ENCODE measurements at regions not wholly inside any gene's neighbourhood (a gene's known extent, or its start where the extent isn't known, plus 50 kb on each side); places are given as distances from the start of the nearest gene placed in this dataset.
A peak's percentile ranks its signal among the peaks of the same experiment; 100 is the strongest.

DNA sequence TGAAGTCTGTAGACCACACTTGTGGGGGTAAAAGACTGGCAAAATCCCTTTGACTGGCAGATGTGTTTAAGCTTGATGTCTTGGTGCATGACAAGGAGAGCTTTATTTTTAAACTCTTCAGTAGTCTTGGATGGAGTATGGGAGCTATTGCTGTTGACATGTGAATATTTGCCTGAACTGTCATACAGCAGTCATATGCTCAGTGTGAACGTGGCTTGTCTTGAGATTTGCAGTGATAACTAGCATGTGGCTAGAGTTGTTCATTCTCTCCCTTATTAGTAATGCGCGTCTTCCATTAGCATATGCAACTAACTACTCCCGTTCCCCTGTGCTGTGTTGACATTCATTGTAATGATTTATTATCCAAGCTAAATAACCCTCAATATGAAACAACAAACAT is 523.6 kb upstream of the WWC1 start:
- DNase-seq: no peak

DNA sequence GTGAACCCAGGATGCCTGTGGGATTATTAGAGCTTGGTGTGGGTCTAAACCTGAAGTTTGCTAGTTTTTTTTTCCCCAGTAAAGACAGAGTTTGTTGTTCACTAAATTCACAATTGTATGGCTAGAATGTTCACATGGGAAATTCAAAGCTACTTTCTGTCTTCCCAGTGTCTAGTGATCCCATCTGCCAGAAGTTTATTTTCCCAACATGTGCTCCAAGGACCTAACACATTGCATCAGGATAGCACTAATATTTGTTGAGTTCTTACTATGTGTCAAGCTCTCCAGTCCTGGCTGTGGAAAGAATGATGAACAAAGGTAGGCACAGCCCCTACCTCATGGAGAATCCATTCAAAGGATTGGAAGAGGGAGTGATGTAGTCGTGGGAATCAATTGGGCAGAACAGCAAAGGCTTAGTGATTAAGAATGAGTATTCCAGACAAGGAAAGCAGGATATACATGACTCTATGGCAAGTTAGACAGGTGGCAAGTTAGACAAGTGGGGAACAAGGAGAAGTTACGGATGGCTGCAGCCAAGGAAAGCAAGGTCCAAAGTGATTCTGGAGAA is 521.5 kb upstream of the WWC1 start:
- DNase-seq: no peak

DNA sequence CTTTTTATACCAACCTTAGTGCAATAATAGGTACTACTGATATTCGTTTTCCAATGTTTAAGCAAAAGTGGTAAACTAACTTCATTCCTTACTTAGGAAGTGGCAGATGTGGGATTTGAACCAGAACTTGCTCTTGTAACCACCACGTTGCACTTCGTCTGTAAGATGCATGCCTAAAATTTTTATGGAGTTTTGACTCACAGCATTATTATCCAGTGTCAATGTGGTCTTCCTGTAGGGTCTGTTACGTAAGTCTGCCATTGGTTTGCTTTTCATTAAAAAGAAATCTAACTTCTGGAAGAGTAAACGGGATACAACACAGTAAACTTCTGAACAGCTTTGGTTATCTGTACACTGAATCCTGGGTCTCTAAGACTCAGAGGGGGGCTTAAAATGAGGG is 521.0 kb upstream of the WWC1 start:
- no peak for DNase-seq

DNA sequence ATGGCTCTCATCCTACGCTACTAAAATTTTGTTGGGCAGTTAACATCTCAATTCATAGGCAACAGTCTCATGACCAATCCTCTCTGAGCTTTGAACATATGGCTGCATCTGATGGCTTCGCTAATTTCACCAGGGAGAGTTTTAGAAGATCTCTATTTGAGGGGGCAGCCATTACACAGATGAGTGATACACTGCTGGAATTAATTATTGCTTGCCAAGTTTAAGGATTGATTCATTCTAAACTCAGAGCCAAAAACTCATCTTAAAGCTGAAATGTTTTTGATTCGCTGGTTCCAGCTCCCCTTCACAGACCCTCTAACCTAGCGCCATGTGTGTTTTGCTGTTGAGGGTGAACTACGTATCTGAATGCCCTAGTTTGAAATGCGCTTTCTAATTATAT is 519.9 kb upstream of the WWC1 start:
- DNase-seq: no peak

DNA sequence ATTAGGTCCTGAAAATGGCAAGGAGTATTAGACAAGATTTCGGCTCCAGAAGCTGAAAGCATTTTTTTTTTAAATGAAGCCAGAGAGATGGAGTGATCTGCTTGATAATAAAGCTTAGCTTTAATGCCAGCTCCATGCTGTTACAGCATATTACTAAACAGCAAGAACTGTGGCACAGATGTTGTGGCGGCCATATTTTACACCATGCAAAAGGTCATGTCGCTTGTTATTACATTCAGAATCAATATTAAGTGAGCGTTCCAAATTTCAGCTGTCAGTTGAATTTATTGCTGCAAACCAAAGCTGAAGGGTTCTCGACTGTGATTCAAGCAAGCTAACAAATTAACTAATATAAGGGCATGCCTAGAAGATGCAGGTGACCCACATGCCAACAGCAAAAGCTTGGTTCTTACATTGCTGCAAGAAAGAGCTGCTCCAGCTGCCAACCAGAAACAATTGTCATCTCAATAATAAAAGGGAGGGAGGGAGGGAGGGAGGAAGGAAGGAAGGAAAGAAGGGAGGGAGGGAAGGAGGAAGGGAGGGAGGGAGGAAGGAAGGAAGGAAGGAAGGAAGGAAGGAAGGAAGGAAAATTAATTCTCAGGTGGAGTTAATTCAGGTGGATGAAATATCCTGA is 517.7 kb upstream of the WWC1 start:
- no peak for DNase-seq

DNA sequence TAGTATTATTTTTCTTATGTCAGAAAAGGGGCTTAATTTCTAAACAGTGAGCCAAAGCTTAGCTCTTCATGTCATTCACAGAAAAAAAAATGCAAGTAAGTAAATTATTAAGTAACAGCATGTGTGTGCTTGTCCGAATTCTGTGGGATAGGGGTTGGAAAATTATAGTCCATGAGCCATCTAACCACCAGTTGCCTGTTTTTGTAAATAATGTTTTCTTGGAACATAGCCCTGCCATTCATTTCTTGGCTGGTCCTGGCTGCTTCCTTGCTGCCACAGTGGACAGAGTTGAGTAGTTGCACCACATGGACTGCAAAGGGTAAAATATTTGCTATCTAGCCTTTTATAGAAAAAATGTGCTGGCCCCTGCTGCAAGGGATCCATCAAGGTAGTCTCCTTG is 513.7 kb upstream of the WWC1 start:
- DNase-seq: no peak

DNA sequence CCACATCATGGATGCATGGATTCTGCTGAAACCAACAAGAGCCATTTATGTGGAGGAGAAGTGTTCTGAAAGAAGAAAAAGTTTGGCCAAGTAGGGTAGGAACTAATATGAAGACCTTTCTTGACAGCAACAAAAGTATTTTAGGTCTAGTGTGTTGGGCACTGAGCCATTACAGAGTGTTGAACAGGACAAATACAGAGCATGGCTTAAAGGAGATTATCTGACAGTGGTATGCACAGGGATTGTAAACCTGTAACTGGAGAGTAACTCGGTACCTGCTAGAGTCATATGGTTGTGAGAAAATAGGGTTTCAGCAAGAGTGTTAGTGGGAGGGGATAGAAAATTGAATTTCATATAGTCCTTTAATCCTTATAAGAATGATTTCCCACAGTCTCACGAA is 513.2 kb upstream of the WWC1 start:
- no peak for DNase-seq

DNA sequence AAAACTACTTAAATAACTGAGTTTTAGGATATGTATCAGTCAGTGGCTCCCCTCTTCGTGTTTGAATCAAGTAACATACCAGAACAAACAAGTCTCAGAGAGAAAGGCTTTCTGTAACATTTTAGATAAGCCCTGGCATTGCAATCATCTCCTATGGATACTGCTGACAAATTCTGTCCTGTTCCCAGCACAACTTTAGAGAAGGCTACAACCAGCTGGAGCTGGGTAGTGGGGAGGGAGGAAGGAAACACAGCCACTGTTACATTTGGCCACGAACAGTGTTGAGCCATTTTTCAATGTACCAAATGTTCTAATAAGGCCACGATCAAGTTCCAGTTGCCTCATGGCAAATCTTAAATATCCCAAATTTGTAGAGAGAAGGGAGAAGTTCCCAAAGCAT is 511.8 kb upstream of the WWC1 start:
- no peak for DNase-seq

DNA sequence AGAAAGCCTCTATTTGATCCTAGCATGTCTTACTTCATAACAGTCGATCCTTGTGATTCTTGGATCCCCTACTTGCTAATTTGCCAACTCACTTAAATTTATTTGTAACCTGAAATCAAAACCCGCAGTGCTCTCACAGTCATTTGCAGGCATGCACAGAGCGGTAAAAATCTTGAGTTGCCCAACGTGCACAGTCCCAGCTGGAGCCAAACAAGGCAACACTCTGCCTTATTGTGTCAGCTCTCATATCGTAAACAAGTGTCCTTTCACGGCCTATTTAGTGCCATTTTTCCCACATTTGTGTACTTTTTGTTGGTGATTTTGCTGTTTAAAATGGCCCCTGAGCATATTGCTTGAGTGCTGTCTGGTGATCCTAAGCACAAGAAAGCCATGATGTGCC is 511.3 kb upstream of the WWC1 start:
- no peak for DNase-seq

DNA sequence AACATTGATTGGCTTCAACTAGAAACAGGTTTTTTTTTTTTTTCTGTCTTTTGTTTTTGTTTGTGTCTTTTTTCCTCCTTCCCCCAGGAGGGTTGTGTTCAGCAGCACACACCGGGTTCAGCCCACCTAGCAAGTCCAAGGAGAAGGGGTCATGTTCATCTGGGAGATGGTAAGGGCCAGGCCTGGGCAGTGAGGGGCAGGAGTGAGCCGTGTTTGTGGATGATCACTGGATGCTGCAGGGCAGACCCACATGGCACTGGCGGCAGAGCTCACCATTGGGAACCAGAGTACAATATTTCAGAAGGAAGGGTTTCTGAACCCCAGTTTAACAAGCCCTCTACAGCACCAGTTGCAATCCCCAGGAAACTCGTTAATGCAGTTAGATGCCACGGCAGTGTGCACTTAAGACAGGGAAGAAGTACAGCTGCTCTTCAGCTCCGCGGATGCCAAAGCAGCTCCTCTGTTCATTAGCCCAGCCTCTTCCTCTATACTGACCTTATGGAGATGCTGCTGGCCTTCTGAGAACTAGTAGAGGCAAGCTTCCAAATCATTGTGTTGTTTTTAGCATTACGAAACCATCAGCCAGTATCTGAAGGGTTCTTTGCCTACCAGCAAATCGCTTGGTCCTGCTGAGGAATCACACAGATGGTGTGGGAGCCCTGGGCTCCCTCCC is 508.2 kb upstream of the WWC1 start:
- no peak for DNase-seq

DNA sequence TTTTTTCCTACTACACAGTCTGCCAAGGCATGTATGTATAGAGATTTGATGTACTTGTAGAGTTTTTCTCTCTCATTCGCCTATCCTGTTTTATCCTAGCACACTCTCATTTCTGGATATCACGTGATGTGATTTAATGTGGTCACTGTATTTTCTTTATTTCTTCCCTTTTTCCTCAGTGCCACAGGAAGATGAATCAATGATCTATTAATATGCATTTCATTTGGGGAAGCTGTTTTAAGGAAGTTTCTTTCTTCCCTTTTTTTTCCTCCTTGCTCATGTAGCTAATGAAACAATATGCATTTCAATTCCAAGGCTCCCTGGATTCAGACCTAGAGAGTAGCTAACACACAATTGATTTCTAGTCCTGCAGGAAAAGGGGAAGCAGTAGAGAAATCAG is 506.3 kb upstream of the WWC1 start:
- peak in 1 of 2 donors; percentile 10 for DNase-seq

DNA sequence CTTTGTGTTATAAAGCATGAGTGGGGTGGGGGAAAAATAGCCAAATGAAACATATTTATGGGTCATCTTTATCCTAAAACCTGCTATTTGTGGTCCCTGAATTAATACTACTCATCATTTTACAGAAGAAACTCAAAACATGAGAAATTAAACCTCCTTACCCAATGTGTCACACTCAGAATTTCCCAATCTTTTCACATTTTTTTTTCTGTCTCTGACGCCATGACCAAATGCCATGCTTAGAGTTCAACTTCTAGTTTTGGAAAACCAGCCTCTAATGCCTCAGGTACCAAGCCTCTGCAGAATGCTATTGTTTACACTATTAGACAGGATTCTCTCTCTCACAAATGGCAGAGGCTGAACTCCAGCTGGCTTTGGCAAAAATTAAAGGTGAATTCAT is 505.5 kb upstream of the WWC1 start:
- no peak for DNase-seq

DNA sequence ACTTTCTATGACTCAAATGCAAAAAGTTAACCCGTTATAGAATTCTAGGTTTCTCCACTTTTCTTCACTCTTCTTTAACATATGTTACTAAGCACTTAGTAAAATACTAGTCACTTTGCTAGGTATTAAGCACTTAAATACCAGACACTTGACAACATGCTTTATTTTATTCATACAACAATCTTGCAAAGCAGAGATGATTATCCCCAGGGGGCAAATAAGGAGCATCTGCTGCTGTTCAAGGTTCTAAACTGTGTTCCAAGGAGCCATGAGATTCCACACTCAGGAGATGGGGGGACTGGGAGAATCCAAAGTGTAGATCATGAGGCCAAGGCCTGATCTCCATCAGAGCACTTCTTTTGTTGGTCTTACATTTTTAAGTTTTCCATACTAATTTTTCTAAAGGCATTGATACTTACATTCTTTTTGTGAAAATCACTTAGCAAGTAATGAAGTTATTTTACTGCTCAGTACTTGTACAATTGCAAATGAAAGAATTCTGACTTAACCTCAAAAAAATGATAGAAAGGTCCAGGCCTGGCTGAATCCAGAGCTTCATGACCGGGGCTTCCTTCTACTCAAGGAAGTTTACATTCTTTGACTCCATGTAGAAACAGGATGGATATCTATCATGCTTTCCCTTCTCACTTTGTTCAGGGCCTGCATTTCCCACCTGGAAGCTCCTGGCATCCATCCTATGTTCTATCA is 504.4 kb upstream of the WWC1 start:
- no peak for DNase-seq

DNA sequence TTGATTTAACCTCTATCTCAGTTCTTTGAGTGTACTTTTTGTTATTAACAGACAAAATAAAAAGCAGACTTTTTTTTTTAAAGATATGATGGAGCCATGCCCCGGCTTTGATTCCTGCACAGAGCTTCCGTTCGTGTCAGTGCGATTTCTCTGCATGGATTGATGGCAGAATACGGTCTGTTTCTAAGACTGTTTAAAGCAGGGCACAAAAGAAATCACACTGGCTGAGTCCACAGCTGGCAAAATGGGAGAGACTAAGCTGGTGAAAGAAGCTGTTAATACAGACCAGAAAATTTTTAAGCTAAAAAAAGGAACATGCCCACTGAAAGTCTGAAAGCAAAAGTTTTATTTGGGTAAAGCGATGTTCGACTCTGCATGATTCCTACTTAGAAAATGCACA is 501.4 kb upstream of the WWC1 start:
- DNase-seq: no peak

DNA sequence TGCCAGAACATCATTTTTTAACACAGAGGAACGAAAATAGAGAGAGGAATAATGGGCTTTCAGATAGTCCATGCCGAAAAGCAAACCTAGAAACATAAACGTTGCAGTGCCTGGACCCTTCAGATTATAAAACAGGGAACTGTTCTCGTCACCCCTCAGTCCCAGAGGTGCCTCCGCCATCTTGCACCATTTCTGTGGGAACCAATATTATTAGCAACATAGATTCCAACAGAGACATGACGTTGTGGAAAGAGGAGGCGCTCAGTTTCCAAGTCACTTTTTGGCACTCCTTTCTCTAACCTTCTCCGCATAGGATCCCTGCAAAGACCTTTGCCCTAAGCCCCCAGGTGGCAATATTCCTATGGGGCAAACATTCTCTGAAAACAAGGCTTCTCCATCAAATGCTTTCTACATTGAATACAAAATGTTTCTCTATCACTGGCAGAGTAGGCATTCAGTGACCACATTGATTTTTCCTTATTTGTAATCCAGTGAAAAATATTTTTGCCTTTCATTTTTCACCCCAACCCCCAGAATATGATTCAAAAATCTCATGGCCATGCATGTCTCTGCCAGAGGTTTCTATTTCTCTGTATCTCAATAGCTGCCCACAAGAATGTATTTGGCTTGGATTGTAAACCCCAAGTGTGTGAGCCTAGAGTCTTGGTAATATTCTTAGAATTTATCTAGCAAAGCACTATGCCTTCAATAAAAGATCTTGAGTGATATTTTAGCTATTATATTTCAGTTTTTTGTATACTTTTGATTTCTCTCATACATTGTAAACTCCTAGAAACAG is 500.8 kb upstream of the WWC1 start:
- no peak for DNase-seq

DNA sequence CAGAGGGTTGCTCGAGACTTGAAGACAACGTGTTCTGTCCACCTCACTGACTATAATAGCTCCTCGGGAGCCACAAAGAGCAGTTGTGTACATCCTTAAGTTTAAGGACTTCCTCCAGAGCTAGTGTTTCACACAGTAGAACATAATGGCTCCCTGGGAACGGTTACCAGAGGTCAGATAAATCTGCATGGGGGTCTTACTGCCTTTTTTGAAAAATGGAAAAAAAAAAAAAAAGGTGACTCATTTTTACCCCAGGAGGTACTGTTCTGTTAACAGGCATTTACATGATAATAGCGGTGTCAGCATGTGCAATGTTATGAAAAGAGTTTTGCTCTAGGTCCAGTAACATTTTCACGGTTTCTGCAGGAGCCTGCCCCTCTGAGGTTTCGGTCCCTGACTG is 498.9 kb upstream of the WWC1 start:
- DNase-seq: no peak

DNA sequence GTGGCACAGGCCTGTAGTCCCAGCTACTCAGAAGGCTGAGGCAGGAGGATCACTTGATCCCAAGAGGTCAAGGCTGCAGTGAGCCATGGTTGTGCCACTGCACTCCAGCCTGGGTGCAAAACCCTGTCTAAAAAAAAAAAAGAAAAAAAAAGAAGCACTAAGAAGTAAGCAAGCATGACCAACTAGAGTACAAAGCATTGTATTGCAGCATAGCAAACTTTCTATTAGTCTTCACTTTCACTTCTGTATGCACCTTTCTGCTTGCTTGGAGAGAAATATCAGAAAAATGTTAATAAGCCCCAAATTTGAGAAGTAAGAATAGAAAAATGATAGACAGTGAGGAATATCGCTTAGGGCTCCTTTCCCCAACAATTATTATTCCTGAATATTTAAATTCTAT is 497.7 kb upstream of the WWC1 start:
- DNase-seq: no peak

DNA sequence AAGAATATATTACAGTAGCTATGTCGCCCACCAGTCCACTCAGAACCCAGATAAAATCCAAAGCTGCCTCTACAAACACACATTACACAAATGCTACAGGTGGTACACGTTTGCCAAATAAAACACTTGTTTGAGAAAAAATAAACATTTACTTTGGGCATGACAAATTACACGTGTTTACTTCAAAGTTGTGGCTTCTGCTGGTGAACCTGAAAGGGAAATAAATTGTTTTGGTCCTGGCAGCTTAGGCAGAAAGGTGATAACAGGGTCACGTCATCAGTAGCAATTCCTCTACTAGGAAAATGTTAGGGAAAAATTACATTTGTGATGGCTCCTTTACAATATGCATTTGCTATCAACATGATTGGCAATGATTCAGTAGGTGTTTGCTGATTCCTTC is 497.3 kb upstream of the WWC1 start:
- DNase-seq: no peak

DNA sequence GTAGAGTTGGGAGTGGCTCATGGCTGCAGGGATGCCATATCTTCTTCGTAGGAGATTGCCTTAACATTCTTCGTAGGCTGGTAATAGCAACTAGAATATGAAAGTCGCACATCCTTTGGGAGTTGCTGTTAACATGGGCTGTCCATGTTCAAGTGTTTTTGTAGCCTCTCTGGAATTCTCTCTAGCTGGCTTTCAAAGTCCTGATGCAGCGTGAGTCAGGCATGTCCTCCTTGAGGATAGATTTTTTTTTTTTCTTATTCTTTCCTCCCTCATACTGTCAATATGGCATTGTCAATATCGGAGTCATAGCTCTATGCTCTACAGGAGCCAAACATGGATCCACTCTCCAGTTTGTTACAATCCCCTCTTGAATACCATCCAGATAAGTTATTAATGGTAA is 494.8 kb upstream of the WWC1 start:
- DNase-seq: no peak

DNA sequence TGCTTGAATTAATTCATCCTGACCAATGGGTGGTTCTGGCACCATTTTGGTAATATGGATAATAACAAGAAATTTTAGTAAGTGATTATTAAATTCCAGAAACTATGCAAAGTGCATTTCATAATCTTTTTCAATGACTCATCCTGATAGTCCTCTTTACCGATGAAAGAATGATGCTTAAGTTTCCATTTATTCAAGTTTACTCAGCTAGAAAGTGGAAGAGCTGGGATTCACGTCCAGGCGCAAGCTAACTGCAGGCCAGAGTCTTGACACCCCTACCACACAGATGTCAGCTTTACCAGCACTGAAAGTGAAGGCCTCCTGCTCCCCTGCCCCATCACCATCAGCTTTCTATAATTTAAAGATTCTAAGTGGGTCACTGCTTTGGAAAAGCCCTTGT is 493.5 kb upstream of the WWC1 start:
- DNase-seq: no peak

DNA sequence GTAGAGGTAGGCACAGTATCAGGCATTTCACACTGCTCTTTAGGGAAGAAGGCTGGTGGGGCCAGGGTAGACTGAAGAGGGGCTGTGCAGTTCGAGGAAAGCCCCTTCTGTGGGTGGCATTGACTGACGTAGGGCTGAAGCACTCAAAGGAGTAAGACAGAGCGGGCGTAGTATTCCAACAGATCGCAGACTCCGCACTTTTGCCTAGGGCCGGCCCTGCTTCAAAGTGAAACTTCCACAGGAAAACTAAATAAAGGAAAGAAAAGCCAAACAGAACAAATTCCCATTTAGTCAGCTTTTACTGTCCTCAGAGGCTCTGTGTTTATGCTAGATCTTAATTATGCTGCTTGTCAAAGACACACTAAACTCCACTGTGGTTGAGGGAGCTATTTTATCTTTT is 493.0 kb upstream of the WWC1 start:
- DNase-seq: no peak

DNA sequence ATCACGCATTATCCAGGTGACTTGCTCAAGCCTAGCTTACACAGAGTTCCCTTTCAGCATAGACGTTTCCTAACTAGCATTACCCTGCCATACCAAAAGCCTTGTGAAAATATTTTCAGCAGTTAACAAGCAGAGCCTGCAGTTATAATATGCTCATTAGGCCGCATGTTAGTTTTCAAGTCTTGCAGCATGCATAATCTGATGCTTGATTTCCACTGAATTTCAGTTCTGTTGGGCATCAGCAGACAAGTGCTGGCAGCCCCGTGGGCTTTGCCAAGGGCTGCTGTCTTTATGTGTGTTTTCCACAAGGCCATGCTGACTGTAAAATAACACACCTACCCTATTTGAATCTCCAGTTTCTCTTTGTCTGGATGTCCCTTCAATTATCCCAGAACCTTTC is 491.0 kb upstream of the WWC1 start:
- DNase-seq: no peak

DNA sequence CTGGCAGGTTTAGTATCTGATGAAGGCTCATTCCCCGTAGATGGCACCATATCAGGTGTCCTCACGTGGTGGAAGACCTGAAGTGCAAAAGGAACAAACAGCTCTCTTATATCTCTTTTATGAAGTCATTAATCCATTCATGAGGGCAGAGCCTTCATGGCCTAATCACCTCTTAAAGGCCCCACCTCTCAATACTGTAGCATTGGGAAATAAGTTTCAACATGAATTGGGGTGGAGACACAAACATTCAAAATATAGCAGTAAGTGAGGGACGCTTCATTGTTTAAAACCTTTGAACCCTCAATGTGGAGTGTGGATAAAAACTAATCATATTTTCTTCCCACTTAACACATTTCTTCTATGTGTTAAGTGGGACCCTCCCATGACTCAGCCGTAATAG is 489.4 kb upstream of the WWC1 start:
- DNase-seq: no peak
